ENCODE measurements at regions not wholly inside any gene's neighbourhood (a gene's known extent, or its start where the extent isn't known, plus 50 kb on each side); places are given as distances from the start of the nearest gene placed in this dataset.

- TF ChIP-seq CTCF (IDR thresholded peaks at IDR 0.05; ENCODE audit: extremely low read depth in 1 of 2, insufficient read depth in 1 of 2, low read depth in 1 of 2, low read length in 2 of 2) (no peak), POLR2A (IDR thresholded peaks at IDR 0.05; ENCODE audit: low read depth, low read length) (no peak), MAX (IDR thresholded peaks at IDR 0.05; ENCODE audit: insufficient read depth, insufficient read length) (no peak), JUN (IDR thresholded peaks at IDR 0.05; ENCODE audit: borderline replicate concordance, insufficient read depth, insufficient read length, low read depth) (no peak)
These were observed 686.1 kb upstream of the SOX9 start for GRCh38 chr17:71434716-71435115.

All from endothelial cell of umbilical vein (primary cell).